ENCODE measurements at regions not wholly inside any gene's neighbourhood (a gene's known extent, or its start where the extent isn't known, plus 50 kb on each side); places are given as distances from the start of the nearest gene placed in this dataset.

DNA sequence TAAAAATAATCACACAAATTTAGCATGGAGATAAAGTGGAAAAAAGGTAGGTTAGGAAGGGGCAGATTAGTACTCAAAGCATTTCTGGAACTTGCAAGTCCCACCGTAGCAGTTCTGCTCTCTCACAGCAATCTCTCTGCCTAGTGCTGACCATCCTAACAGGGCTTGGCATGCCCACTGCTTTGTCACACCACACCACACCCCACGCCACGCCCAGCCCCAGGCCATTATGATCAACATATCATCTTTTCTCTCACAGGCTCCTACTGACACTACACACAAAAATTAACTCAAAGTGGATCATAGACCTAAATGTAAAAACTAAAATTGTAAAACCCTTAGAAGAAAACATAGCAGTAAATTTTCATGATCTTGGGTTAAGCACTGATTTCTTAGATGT lies 273.7 kb downstream of the DAD1 start:
- no peak for TF ChIP-seq SP1 (IDR thresholded peaks at IDR 0.05; ENCODE audit: low read depth)
- TF ChIP-seq, protein P1, sequence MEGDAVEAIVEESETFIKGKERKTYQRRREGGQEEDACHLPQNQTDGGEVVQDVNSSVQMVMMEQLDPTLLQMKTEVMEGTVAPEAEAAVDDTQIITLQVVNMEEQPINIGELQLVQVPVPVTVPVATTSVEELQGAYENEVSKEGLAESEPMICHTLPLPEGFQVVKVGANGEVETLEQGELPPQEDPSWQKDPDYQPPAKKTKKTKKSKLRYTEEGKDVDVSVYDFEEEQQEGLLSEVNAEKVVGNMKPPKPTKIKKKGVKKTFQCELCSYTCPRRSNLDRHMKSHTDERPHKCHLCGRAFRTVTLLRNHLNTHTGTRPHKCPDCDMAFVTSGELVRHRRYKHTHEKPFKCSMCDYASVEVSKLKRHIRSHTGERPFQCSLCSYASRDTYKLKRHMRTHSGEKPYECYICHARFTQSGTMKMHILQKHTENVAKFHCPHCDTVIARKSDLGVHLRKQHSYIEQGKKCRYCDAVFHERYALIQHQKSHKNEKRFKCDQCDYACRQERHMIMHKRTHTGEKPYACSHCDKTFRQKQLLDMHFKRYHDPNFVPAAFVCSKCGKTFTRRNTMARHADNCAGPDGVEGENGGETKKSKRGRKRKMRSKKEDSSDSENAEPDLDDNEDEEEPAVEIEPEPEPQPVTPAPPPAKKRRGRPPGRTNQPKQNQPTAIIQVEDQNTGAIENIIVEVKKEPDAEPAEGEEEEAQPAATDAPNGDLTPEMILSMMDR (IDR thresholded peaks at IDR 0.05 in 2 of 3, conservative IDR thresholded peaks at IDR 0.05 in 1 of 3; ENCODE audit: borderline replicate concordance in 1 of 3, insufficient read depth in 1 of 3, low read depth in 2 of 3, low read length in 2 of 3): no peak
- TF ChIP-seq ZBTB33 (IDR thresholded peaks at IDR 0.05; ENCODE audit: extremely low read depth, insufficient replicate concordance, low read length): no peak
- no peak for TF ChIP-seq REST (IDR thresholded peaks at IDR 0.05; ENCODE audit: low read depth)
- TF ChIP-seq EZH2phosphoT487 (IDR thresholded peaks at IDR 0.05; ENCODE audit: borderline replicate concordance): no peak
- TF ChIP-seq, protein P2, sequence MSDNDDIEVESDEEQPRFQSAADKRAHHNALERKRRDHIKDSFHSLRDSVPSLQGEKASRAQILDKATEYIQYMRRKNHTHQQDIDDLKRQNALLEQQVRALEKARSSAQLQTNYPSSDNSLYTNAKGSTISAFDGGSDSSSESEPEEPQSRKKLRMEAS (IDR thresholded peaks at IDR 0.05): no peak
- TF ChIP-seq POLR2A (IDR thresholded peaks at IDR 0.05; ENCODE audit: borderline replicate concordance, extremely low read depth, insufficient read depth, insufficient read length): no peak
- TF ChIP-seq ZFX (IDR thresholded peaks at IDR 0.05): no peak
- TF ChIP-seq JUND (IDR thresholded peaks at IDR 0.05): no peak
- TF ChIP-seq CEBPB (IDR thresholded peaks at IDR 0.05; ENCODE audit: low read depth): no peak
- TF ChIP-seq EZH2 (IDR thresholded peaks at IDR 0.05): no peak
- TF ChIP-seq CBX3 (IDR thresholded peaks at IDR 0.05; ENCODE audit: low read depth): no peak
